B cell (primary cell): ENCODE measurements at regions not wholly inside any gene's neighbourhood (a gene's known extent, or its start where the extent isn't known, plus 50 kb on each side); places are given as distances from the start of the nearest gene placed in this dataset.

Experiments used
- ATAC-seq: fragments of 200-7000 bp; cut with Tn5 transposase; one replicate; pipeline ENCODE4 v1.10.0; 2021; ENCODE audit warnings: low read depth, mild to moderate bottlenecking, moderate number of reproducible peaks, moderate library complexity
- CTCF ChIA-PET: fragments of 350-600 bp; sonication (Branson Sonifier 250); formaldehyde crosslinking; loops from one replicate; lab custom pipeline; 2021; ENCODE audit warnings: antibody characterized with exemption, inconsistent platforms; lab: Charles Lee
- POLR2A ChIA-PET: fragments of 350-600 bp; sonication (Branson Sonifier 250); formaldehyde crosslinking; loops from one replicate; lab custom pipeline; 2021; ENCODE audit warnings: antibody characterized with exemption; lab: Charles Lee
- DNase-seq: peaks from one replicate; pipeline ENCODE4 v3.0.0; 2013
- H2AFZ ChIP-seq: 2 replicates; pipeline ENCODE4 v1.6.1; 2012; ENCODE audit warnings: mild to moderate bottlenecking, low read depth, low read length; ENCODE audit not compliant: insufficient read depth, poor library complexity, severe bottlenecking
- H3K27ac ChIP-seq, 2 donors: 1 replicate in 1 of 2; 2 replicates in 1 of 2; pipeline ENCODE4 v1.5.1; 2012 to 2013; ENCODE audit warnings: low read length in 2 of 2, mild to moderate bottlenecking in 2 of 2, moderate library complexity in 1 of 2
- H3K27me3 ChIP-seq, 4 experiments: fragments of 200-600 bp in 1 of 4; sonication (generic) in 1 of 4; replicated peaks in 1 of 4; 1 replicate in 2 of 4; 2 replicates in 2 of 4; pipeline versions ENCODE4 v1.6.1 to v1.7.0; 2013 to 2016; ENCODE audit warnings: low read length in 3 of 4, mild to moderate bottlenecking in 2 of 4, mixed read lengths in 1 of 4, moderate library complexity in 1 of 4; ENCODE audit not compliant: insufficient read depth in 4 of 4, control insufficient read depth in 3 of 4; ENCODE audit errors: control extremely low read depth in 1 of 4
- H3K36me3 ChIP-seq, 2 experiments: replicated peaks in 1 of 2; 1 replicate in 1 of 2; 2 replicates in 1 of 2; pipeline versions ENCODE4 v1.6.1 to v1.7.1; 2013; ENCODE audit warnings: low read length in 1 of 2; ENCODE audit not compliant: insufficient read depth in 2 of 2, control insufficient read depth in 1 of 2; ENCODE audit errors: control extremely low read depth in 1 of 2, extremely low read depth in 1 of 2
- H3K4me1 ChIP-seq, 2 donors: fragments of 200-600 bp in 1 of 2; sonication (generic) in 1 of 2; 1 replicate in 1 of 2; 2 replicates in 1 of 2; pipeline versions ENCODE4 v1.5.1 to v1.6.1; 2013 to 2017; ENCODE audit warnings: low read length in 2 of 2; ENCODE audit not compliant: control insufficient read depth in 2 of 2, insufficient read depth in 2 of 2
- H3K4me2 ChIP-seq: replicated peaks from 2 replicates; pipeline ENCODE3; 2012; ENCODE audit warnings: mild to moderate bottlenecking, low read depth, low read length; ENCODE audit not compliant: poor library complexity, severe bottlenecking
- H3K4me3 ChIP-seq, 5 experiments: fragments of 200-600 bp in 1 of 5; sonication (generic) in 1 of 5; 1 replicate in 3 of 5; 2 replicates in 2 of 5; pipeline versions ENCODE4 v1.5.1 to v1.7.0; 2011 to 2016; ENCODE audit warnings: low read length in 4 of 5, mild to moderate bottlenecking in 4 of 5, low read depth in 2 of 5, control low read depth in 1 of 5, moderate library complexity in 1 of 5; ENCODE audit not compliant: insufficient read depth in 1 of 5; ENCODE audit errors: control extremely low read depth in 1 of 5, extremely low read depth in 1 of 5
- H3K79me2 ChIP-seq: fragments of 200-600 bp; sonication (generic); one replicate; pipeline ENCODE4 v1.6.0; 2016; ENCODE audit warnings: low read length; ENCODE audit not compliant: control insufficient read depth, insufficient read depth
- H3K9ac ChIP-seq: fragments of 200-600 bp; sonication (generic); 2 replicates; pipeline ENCODE4 v1.6.1; 2017; ENCODE audit warnings: mild to moderate bottlenecking, low read length, moderate library complexity
- H3K9me3 ChIP-seq, 3 donors: one replicate each; pipeline versions ENCODE4 v1.6.1 to v1.7.1; 2013; ENCODE audit warnings: low read length in 2 of 3; ENCODE audit not compliant: control insufficient read depth in 2 of 3, insufficient read depth in 1 of 3; ENCODE audit errors: control extremely low read depth in 1 of 3
- H4K20me1 ChIP-seq: 2 replicates; pipeline ENCODE4 v1.6.0; 2012; ENCODE audit warnings: mild to moderate bottlenecking, low read length; ENCODE audit not compliant: insufficient read depth, control insufficient read depth, poor library complexity, severe bottlenecking
- H3K27ac Mint-ChIP-seq: one replicate; pipeline ENCODE4 v1.8.0; 2021; ENCODE audit warnings: mixed read lengths
- H3K27me3 Mint-ChIP-seq: one replicate; pipeline ENCODE4 v1.8.0; 2021; ENCODE audit warnings: mixed read lengths
- H3K4me1 Mint-ChIP-seq: one replicate; pipeline ENCODE4 v1.8.0; 2021; ENCODE audit warnings: mixed read lengths
- H3K4me3 Mint-ChIP-seq: one replicate; pipeline ENCODE4 v1.8.0; 2021; ENCODE audit warnings: mixed read lengths
- H3K9me3 Mint-ChIP-seq: one replicate; pipeline ENCODE4 v1.8.0; 2022; ENCODE audit warnings: mixed read lengths; ENCODE audit not compliant: insufficient read depth
- CTCF ChIP-seq: fragments of 200-600 bp; IDR thresholded peaks from one replicate; pipeline ENCODE4 v1.8.0; 2022; ENCODE audit warnings: antibody characterized with exemption, mild to moderate bottlenecking
- EZH2 ChIP-seq: IDR thresholded peaks from 2 replicates; pipeline ENCODE4 v1.6.1; 2012; ENCODE audit warnings: borderline replicate concordance, low read depth, mild to moderate bottlenecking, moderate library complexity, low read length; ENCODE audit not compliant: insufficient read depth, poor library complexity, severe bottlenecking
- WGBS: methylation state at CpG from one replicate; pipeline ENCODE4 v1.1.5; 2013; ENCODE audit warnings: missing lambda C conversion rate; ENCODE audit not compliant: insufficient coverage; 5-methylcytosine and 5-hydroxymethylcytosine counted together
- intact Hi-C: fragments of 100-400 bp; cut with micrococcal nuclease; formaldehyde crosslinking; loops from one replicate; pipeline ENCODE4 v1.10.0; 2022

GRCh38 chr3:5341610-5342009 is 154.1 kb downstream of the EDEM1 start:
- Histone ChIP-seq H3K27me3 (peaks cover 0 to 9% (median 0%) of the 10 kb centered on the region in 4 experiments), H3K36me3 (no peaks in the 10 kb centered on the region), H3K9ac (no peak overlapping the region), H3K4me3 (no peak overlapping the region), H3K4me1 (no peaks in the 10 kb centered on the region), H3K79me2 (no peaks in the 10 kb centered on the region), H3K9me3 (no peaks in the 10 kb centered on the region), H4K20me1 (no peaks in the 10 kb centered on the region), H3K27ac (no peak overlapping the region), H2AFZ (no peak overlapping the region), H3K4me2 (no peak overlapping the region)
- ChIA-PET POLR2A (no interaction called here), CTCF (no interaction called here)
- Mint-ChIP-seq H3K4me3 (no peak overlapping the region), H3K27ac (no peak overlapping the region), H3K27me3 (peaks cover 9% of the 10 kb centered on the region), H3K4me1 (no peaks in the 10 kb centered on the region), H3K9me3 (no peaks in the 10 kb centered on the region)
- DNase-seq, result no peak
- no peak for ATAC-seq
- no peak for TF ChIP-seq EZH2
- no peak for TF ChIP-seq CTCF
- intact Hi-C loops, result no loop called here
- WGBS, result 71% methylated on average over 6 of the region's 7 CpGs

- Mint-ChIP-seq H3K4me3 (no peak overlapping the region), H3K27me3 (peaks cover 9% of the 10 kb centered on the region), H3K4me1 (no peaks in the 10 kb centered on the region), H3K9me3 (no peaks in the 10 kb centered on the region), H3K27ac (no peak overlapping the region)
- peaks cover 0 to 9% (median 0%) of the 10 kb centered on the region in 4 experiments for H3K27me3 ChIP-seq
- no peaks in the 10 kb centered on the region for H3K9me3 ChIP-seq
- H3K4me3 ChIP-seq, result no peak overlapping the region
- H3K79me2 ChIP-seq, result no peaks in the 10 kb centered on the region
- no peak for TF ChIP-seq CTCF
- no peak for TF ChIP-seq EZH2
- H3K4me1 ChIP-seq, result no peaks in the 10 kb centered on the region
- H2AFZ ChIP-seq, result no peak overlapping the region
- no peak overlapping the region for H3K4me2 ChIP-seq
- H3K9ac ChIP-seq, result no peak overlapping the region
- intact Hi-C loops, result no loop called here
- H3K27ac ChIP-seq, result no peak overlapping the region
- ATAC-seq, result no peak
- ChIA-PET CTCF (no interaction called here), POLR2A (no interaction called here)
- H4K20me1 ChIP-seq, result no peaks in the 10 kb centered on the region
- no peak for DNase-seq
- H3K36me3 ChIP-seq, result no peaks in the 10 kb centered on the region
- 62% methylated on average over 2 of the region's 2 CpGs for WGBS
Measured at GRCh38 chr3:5343459-5343858, 156.0 kb downstream of the EDEM1 start.
